ENCODE measurements at regions not wholly inside any gene's neighbourhood (a gene's known extent, or its start where the extent isn't known, plus 50 kb on each side); places are given as distances from the start of the nearest gene placed in this dataset.
"Not testable (repeated sequence)": the region's sequence is repeated elsewhere in the genome, so short reads cannot be mapped to it uniquely, and the experiment has no call there.

DNA sequence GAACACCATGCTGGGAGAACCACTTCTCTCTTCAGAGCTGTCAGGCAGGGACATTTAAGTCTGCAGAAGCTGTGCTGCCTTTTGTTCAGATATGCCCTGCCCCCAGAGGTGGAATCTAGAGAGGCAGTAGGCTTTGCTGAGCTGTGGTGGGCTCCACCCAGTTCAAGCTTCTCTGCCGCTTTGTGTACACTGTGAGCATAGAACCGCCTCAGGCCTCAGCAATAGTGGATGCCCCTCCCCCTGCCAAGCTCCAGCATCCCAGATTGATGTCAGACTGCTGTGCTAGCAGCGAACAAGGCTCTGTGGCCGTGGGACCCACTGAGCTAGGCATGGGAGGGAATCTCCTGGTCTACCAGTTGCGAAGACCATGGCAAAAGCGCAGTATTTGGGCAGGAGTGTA, 121.6 kb downstream of the NFKBIZ start:
- H3K36me3 ChIP-seq, result no peaks in the 10 kb centered on the region
- DNase-seq, result no peak
- intact Hi-C loops (cut with DNase I; ENCODE audit: low total_unique reads), result no loop called here
- no peak for TF ChIP-seq POLR2A (IDR thresholded peaks at IDR 0.05)
- no peak for TF ChIP-seq CTCF (IDR thresholded peaks at IDR 0.05 in 8 of 11, conservative IDR thresholded peaks at IDR 0.05 in 3 of 11)
- TF ChIP-seq POLR2AphosphoS5 (IDR thresholded peaks at IDR 0.05), result no peak
- peaks cover 0 to 14% (median 3%) of the 10 kb centered on the region in 6 donors for H3K4me1 ChIP-seq
- H3K9me3 ChIP-seq, result no peaks in the 10 kb centered on the region
- no peaks in the 10 kb centered on the region for H3K27me3 ChIP-seq (replicated peaks in 1 of 7)
- H3K4me3 ChIP-seq, result no peak overlapping the region
- 90 to 100% (median 97%) methylated on average over 2 to 6 of the region's 6 CpGs for WGBS, 5 donors
- H3K27ac ChIP-seq, result no peak overlapping the region

DNA sequence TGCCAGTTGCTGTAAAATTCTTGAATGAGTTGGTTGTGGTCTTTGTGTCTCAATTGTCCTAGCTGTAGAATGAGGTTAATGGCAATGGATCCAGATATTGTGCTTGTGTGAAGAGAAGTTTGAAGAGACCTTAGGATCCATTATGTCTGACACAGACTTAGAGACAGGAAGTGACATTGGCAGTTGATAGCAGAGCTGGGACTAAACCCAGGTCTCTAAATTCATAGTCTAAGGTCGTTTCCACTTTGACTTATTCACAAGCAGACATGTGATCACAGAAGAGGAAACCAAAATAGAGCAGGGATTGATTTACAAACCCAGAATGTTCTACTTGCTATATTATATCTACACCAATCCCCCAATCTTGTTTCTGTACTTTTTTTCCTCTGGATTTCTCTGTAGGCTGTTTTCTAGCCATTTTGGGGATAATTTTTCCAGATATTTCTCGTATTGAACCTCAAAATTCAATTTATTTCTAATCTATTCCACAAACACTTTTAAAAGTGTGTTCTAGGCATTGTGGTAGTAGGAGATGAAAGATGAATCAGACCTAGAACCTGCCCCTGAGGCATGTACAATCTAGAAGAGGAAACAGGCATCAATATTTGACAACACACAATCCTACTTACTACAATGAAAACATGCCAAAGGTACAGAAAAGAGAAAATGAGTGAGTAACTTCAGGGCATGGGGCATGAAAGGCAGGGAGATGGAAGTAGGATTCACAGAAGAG, 123.3 kb downstream of the NFKBIZ start:
- 53 to 58% (median 55%) methylated on average over 2 of the region's 2 CpGs for WGBS, 5 donors
- intact Hi-C loops (cut with DNase I; ENCODE audit: low total_unique reads), result no loop called here

GRCh38 chr3:101973163-101973505, 123.8 kb downstream of the NFKBIZ start:
- TF ChIP-seq POLR2A (IDR thresholded peaks at IDR 0.05), result no peak
- TF ChIP-seq CTCF (IDR thresholded peaks at IDR 0.05 in 8 of 11, conservative IDR thresholded peaks at IDR 0.05 in 3 of 11), result no peak
- no peak for TF ChIP-seq POLR2AphosphoS5 (IDR thresholded peaks at IDR 0.05)
- peaks cover 0 to 36% (median 10%) of the 10 kb centered on the region in 6 donors for H3K4me1 ChIP-seq
- H3K4me3 ChIP-seq, result no peak overlapping the region
- intact Hi-C loops (cut with DNase I; ENCODE audit: low total_unique reads), result no loop called here
- no peaks in the 10 kb centered on the region for H3K27me3 ChIP-seq (replicated peaks in 1 of 7)
- H3K36me3 ChIP-seq, result no peaks in the 10 kb centered on the region
- WGBS, 5 donors, result 89 to 100% (median 94%) methylated on average over 1 of the region's 1 CpG
- H3K9me3 ChIP-seq, result no peaks in the 10 kb centered on the region
- H3K27ac ChIP-seq, result no peak overlapping the region
- DNase-seq, result no peak

More for the DNA sequence above, 123.3 kb downstream of the NFKBIZ start:
- Histone ChIP-seq H3K4me3 (no peak overlapping the region), H3K9me3 (no peaks in the 10 kb centered on the region), H3K27me3 (replicated peaks in 1 of 7) (no peaks in the 10 kb centered on the region), H3K27ac (peak overlapping the region in 1 of 8 donors; percentile 7), H3K4me1 (peaks cover 0 to 31% (median 9%) of the 10 kb centered on the region in 6 donors), H3K36me3 (no peaks in the 10 kb centered on the region)
- TF ChIP-seq POLR2AphosphoS5 (IDR thresholded peaks at IDR 0.05) (no peak), POLR2A (IDR thresholded peaks at IDR 0.05) (no peak), CTCF (IDR thresholded peaks at IDR 0.05 in 8 of 11, conservative IDR thresholded peaks at IDR 0.05 in 3 of 11) (no peak)
- DNase-seq, result no peak

- WGBS, 5 donors, result 72 to 94% (median 90%) methylated on average over 1 of the region's 1 CpG
- intact Hi-C loops (cut with DNase I; ENCODE audit: low total_unique reads); H3K27me3 ChIP-seq (replicated peaks in 1 of 7); DNase-seq; H3K27ac ChIP-seq; H3K36me3 ChIP-seq; H3K4me3 ChIP-seq; H3K9me3 ChIP-seq: not testable (repeated sequence)
- peaks cover 0 to 40% (median 10%) of the 10 kb centered on the region in 6 donors for H3K4me1 ChIP-seq
Observed at GRCh38 chr3:101975415-101975814, 126.1 kb downstream of the NFKBIZ start.

Measured in spleen (tissue), 11 donors.